NCI-H1694 treated with DMSO at 0.1 percent for 48 hours (cell line): ENCODE measurements at regions not wholly inside any gene's neighbourhood (a gene's known extent, or its start where the extent isn't known, plus 50 kb on each side); places are given as distances from the start of the nearest gene placed in this dataset.

ENCODE experiments used
- DNase-seq: peaks from one replicate; lab custom pipeline; 2025; lab: John Stamatoyannopoulos, UW

GRCh38 chr4:123807866-123808265 is 411.3 kb downstream of the SPRY1 start:
- no peak for DNase-seq

GRCh38 chr4:123809864-123810263 is 413.3 kb downstream of the SPRY1 start:
- no peak for DNase-seq

- no peak for DNase-seq
These were observed 415.4 kb downstream of the SPRY1 start for GRCh38 chr4:123812066-123812390.

- DNase-seq = no peak
These were observed 417.3 kb downstream of the SPRY1 start for GRCh38 chr4:123813901-123814300.

GRCh38 chr4:123816462-123816861 is 419.9 kb downstream of the SPRY1 start:
- no peak for DNase-seq

- no peak for DNase-seq
These were observed 420.6 kb downstream of the SPRY1 start for GRCh38 chr4:123817025-123817688.

GRCh38 chr4:123819362-123820035 is 422.9 kb downstream of the SPRY1 start:
- DNase-seq = no peak

GRCh38 chr4:123821861-123822260 is 425.3 kb downstream of the SPRY1 start:
- no peak for DNase-seq

- DNase-seq = no peak
These were observed 425.8 kb downstream of the SPRY1 start for GRCh38 chr4:123822353-123822752.

GRCh38 chr4:123823244-123823643 is 426.6 kb downstream of the SPRY1 start:
- no peak for DNase-seq

- no peak for DNase-seq
These were observed 427.9 kb downstream of the SPRY1 start for GRCh38 chr4:123824524-123824923.

GRCh38 chr4:123825596-123826291 is 429.1 kb downstream of the SPRY1 start:
- no peak for DNase-seq

- no peak for DNase-seq
These were observed 430.3 kb downstream of the SPRY1 start for GRCh38 chr4:123826896-123827295.

GRCh38 chr4:123827511-123827910 is 430.9 kb downstream of the SPRY1 start:
- no peak for DNase-seq

GRCh38 chr4:123830930-123831329 is 434.3 kb downstream of the SPRY1 start:
- DNase-seq = no peak

GRCh38 chr4:123832173-123833026 is 435.8 kb downstream of the SPRY1 start:
- DNase-seq = no peak

GRCh38 chr4:123833171-123833643 is 436.6 kb downstream of the SPRY1 start:
- no peak for DNase-seq

- no peak for DNase-seq
These were observed 439.4 kb downstream of the SPRY1 start for GRCh38 chr4:123835831-123836590.

GRCh38 chr4:123836851-123837595 is 440.4 kb downstream of the SPRY1 start:
- DNase-seq = no peak

- no peak for DNase-seq
These were observed 441.9 kb downstream of the SPRY1 start for GRCh38 chr4:123838474-123838873.

GRCh38 chr4:123840197-123840596 is 443.6 kb downstream of the SPRY1 start:
- no peak for DNase-seq
